Activated T-helper 2 cell treated with anti-CD3 and anti-CD28 coated beads, Interferon-gamma antibody, Interleukin-2, Interleukin-4, amounts not matched to agents 10 μg/mL and 5 μg/mL and 100 μg/mL, durations not matched to agents 14 hours and 24 hours and 36 hours (primary cell): ENCODE measurements at regions not wholly inside any gene's neighbourhood (a gene's known extent, or its start where the extent isn't known, plus 50 kb on each side); places are given as distances from the start of the nearest gene placed in this dataset.

Source experiments
- DNase-seq: peaks from one replicate; pipeline ENCODE4 v3.0.0; 2021; ENCODE audit warnings: low spot score
- H3K27ac Mint-ChIP-seq: one replicate; pipeline ENCODE4 v1.8.0; 2021; ENCODE audit warnings: mixed read lengths
- H3K27me3 Mint-ChIP-seq: one replicate; pipeline ENCODE4 v1.8.0; 2021; ENCODE audit warnings: low read depth, mixed read lengths
- H3K36me3 Mint-ChIP-seq: one replicate; pipeline ENCODE4 v1.8.0; 2021; ENCODE audit warnings: low read depth, mixed read lengths
- H3K4me1 Mint-ChIP-seq: one replicate; pipeline ENCODE4 v1.8.0; 2021; ENCODE audit warnings: low read depth, mixed read lengths
- H3K4me3 Mint-ChIP-seq: one replicate; pipeline ENCODE4 v1.8.0; 2021; ENCODE audit warnings: low read depth, mild to moderate bottlenecking, moderate library complexity, mixed read lengths
- H3K9me3 Mint-ChIP-seq: one replicate; pipeline ENCODE4 v1.8.0; 2021; ENCODE audit warnings: mixed read lengths
- intact Hi-C: fragments of 100-400 bp; cut with micrococcal nuclease; formaldehyde crosslinking; loops from one replicate; pipeline ENCODE4 v1.15.1; 2023

DNA sequence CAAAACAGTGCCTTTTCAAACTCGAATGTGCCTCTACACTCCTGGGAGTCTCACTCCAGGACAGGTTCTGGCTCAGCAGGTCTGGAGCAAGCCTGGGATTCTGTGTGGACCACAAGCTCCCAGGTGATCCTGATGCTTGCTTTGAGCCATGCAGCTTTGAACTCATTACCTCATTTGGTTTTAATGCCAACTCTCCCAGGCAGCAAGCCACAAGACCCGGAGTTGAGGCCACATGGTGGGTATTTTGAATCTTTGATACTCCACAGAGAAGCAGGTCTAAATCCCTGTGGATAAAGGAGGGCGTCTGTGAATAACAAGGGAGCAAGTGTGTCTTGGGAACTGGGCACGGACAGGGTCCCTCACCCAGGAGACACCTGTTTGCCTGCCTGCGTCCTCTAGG is 205.4 kb upstream of the CST7 start:
- no peak overlapping the region for H3K27ac Mint-ChIP-seq
- H3K27me3 Mint-ChIP-seq: peaks cover 1% of the 10 kb centered on the region
- H3K4me3 Mint-ChIP-seq: no peak overlapping the region
- no peaks in the 10 kb centered on the region for H3K9me3 Mint-ChIP-seq
- peaks cover 26% of the 10 kb centered on the region for H3K4me1 Mint-ChIP-seq
- DNase-seq: no peak
- no peaks in the 10 kb centered on the region for H3K36me3 Mint-ChIP-seq
- intact Hi-C loops: no loop called here

DNA sequence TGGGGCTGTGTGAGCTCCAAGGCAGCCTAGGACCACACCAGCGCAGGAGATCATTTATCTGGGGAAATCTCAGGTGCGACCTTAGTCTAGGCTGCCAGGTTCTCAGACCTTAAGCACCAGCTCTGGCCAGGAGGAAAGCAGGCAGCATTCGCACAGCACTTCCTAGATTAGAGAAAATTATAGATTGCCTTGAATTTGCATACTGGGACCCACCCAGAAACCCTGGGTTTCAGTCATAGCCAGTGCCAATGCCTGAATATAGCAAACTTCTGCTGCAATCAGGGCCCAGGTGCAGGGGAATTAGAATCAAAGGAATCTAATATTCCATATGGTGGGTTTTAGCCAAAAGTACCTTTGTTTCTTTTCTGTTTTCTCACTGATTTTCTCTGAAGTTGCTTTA is 204.3 kb upstream of the CST7 start:
- Mint-ChIP-seq H3K36me3 (no peaks in the 10 kb centered on the region), H3K27ac (no peak overlapping the region), H3K4me3 (no peak overlapping the region), H3K4me1 (peaks cover 15% of the 10 kb centered on the region), H3K9me3 (no peaks in the 10 kb centered on the region), H3K27me3 (peaks cover 1% of the 10 kb centered on the region)
- intact Hi-C loops: no loop called here
- no peak for DNase-seq

DNA sequence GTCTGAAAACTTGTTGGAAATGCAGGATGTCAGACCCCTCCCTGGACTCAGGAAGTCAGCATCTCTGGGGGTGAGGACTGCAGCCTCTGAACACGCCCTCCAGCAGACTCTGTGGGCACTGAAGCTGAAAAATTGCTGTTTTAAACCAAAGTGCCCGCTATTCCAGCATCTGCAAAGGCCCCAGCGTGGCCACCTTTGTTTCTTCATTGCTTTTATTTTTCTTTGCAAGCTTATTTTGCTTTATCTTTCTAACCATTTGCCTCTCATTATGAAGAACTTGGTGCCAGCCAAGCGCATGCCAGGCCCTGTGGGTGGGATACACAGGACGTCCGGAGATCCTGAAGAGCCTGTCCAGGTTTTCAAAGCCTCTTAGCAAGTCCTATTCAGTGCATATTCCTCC is 203.9 kb upstream of the CST7 start:
- Mint-ChIP-seq H3K9me3 (no peaks in the 10 kb centered on the region), H3K27ac (no peak overlapping the region), H3K36me3 (no peaks in the 10 kb centered on the region), H3K4me1 (peaks cover 12% of the 10 kb centered on the region), H3K27me3 (peaks cover 1% of the 10 kb centered on the region), H3K4me3 (no peak overlapping the region)
- no peak for DNase-seq
- intact Hi-C loops: no loop called here

DNA sequence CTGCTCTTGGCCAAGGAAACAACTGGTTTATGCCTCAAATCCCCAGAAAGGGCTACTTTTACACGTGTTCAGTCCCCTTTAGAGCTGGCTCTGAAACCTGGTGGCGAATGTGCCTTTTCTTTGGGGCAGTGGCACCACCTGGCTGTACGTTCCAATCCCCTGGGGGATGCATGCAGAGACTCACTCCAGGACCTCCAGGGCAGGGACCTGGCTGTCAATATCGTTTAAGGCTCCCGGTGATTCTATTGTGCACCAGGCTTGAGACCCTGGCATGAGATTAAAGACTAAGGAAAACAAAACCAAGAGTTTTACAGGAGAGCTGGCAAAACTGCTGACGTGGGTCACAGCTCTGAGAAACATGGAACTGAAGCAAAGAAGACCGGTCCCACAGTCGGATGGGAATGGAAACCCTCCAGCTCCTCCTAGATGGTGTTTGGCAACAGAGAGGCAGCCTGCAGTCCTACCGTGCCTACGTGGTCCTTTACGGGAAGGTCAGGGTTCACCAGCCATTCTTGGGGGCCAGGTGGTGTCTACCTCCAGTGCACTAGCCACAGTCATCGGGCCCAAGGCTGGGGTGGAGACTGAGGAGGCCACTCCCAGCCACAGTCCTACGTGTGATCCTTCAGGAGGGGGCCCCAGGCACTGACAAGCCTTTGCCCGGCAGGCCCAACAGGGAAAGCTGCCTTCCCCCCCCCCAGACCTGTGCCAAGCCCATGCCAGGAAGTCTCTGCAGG is 203.3 kb upstream of the CST7 start:
- H3K27ac Mint-ChIP-seq: no peak overlapping the region
- intact Hi-C loops: no loop called here
- peaks cover 1% of the 10 kb centered on the region for H3K27me3 Mint-ChIP-seq
- H3K9me3 Mint-ChIP-seq: no peaks in the 10 kb centered on the region
- H3K4me1 Mint-ChIP-seq: peaks cover 6% of the 10 kb centered on the region
- no peak for DNase-seq
- no peaks in the 10 kb centered on the region for H3K36me3 Mint-ChIP-seq
- no peak overlapping the region for H3K4me3 Mint-ChIP-seq

DNA sequence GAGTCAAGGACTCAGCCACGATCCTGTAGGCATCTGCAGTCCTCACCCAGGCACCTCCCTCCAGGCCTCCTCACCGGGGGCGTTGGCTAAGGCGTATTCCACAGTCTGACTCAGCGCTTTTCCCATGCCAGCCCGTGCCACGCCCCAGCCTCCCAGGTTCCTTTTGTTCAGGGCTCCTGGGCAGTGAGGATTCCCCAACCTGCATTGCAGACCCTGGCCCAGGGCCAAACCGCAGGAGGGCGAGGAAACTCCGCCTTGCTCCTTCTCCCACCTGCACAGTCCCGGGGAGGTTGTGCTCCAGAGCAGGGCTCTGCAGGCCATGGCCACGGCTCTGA is 202.8 kb upstream of the CST7 start:
- no peak overlapping the region for H3K27ac Mint-ChIP-seq
- peaks cover 6% of the 10 kb centered on the region for H3K4me1 Mint-ChIP-seq
- no peaks in the 10 kb centered on the region for H3K9me3 Mint-ChIP-seq
- H3K36me3 Mint-ChIP-seq: no peaks in the 10 kb centered on the region
- H3K27me3 Mint-ChIP-seq: peaks cover 1% of the 10 kb centered on the region
- H3K4me3 Mint-ChIP-seq: no peak overlapping the region
- DNase-seq: no peak
- intact Hi-C loops: no loop called here

DNA sequence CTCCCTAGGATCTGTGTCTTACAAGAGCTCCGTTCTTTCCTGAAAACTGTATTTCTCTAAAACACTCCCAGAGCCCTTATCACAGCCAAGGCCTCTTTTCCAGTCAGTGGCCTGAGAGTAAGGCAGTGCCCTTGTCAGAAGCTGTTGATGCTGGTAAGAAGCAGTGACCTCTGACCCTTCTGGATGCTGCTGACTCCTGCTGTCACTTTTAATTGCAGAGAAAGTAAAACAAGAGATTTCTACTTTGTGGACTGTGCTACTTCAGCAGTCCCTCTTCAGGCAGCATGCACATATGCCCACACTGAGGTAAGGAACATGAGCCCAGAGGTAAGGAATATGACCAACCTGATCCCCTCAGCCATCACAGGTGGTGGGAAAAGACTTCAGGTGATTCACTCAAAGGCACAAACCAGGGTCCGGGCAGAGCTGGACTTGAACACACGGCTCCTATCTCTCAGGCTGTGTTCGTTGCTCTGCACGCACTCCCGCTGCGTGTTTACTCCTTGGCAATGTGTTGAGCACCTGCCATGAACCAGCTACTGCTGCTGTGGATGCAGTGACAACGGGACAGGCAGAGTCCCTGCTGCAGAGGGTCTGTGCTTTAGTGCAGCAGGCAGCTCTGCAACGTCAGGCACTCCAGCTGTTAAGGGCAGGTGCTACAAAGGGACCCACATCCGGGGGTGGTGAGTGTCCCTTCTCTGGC is 201.9 kb upstream of the CST7 start:
- no peaks in the 10 kb centered on the region for H3K9me3 Mint-ChIP-seq

DNA sequence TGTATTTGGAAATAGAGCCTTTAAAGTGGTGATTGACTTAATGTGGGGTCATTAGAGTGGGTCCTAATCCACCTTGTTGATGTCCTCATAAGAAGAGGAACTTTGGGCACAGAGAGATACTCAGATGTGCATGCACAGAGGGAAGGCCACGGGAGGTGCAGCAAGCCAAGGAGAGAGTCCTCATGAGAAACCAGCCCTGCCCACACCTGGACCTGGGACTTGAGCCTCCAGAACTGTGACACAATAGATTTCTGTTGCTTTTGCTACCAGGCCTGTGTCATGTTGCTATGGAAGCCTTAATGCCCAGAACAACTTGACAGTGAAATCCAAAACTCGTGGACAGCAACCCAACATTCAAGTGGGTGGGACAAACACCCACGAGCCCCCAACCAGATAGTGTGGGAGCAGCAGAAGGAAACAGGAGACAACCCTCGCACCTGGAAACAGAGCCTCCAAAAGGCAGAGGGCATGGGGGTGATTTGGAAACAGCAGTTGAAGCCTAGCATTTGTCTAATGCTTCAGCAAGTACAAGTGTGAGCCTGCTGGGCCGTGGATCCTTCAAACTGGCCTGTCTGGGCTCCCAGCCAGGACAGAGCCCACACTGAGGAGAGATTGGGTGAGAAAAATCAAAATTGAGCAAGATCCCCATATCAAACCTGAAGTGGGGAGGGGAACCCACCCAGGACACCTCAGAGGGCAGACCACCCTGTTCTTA is 201.0 kb upstream of the CST7 start:
- intact Hi-C loops: no loop called here
- Mint-ChIP-seq H3K9me3 (no peaks in the 10 kb centered on the region), H3K27ac (no peak overlapping the region), H3K4me1 (peaks cover 6% of the 10 kb centered on the region), H3K36me3 (no peaks in the 10 kb centered on the region), H3K4me3 (no peak overlapping the region), H3K27me3 (peaks cover 1% of the 10 kb centered on the region)
- no peak for DNase-seq

More for the DNA sequence above, 201.9 kb upstream of the CST7 start:
- peaks cover 6% of the 10 kb centered on the region for H3K4me1 Mint-ChIP-seq
- peaks cover 1% of the 10 kb centered on the region for H3K27me3 Mint-ChIP-seq
- H3K4me3 Mint-ChIP-seq: no peak overlapping the region
- intact Hi-C loops: no loop called here
- no peaks in the 10 kb centered on the region for H3K36me3 Mint-ChIP-seq
- DNase-seq: no peak
- no peak overlapping the region for H3K27ac Mint-ChIP-seq

DNA sequence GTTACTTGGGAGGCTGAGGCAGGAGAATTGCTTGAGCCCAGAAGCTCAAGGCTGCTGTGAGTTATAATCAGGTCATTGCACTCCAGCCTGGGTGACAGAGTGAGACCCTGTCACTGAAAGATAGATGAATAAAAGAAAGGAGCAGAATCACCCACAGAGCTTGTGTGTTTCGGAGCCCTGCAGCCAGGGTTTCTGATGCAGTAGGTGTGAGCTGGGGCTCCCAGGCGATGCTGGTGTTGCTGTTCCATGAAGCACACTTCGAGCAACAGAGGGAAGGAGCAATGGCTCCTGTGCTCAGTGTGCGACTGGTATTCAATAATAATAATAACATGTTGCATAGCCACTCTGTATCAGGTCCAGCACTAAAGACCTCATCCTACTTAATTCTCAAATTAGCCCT is 197.5 kb upstream of the CST7 start:
- H3K4me1 Mint-ChIP-seq: peaks cover 6% of the 10 kb centered on the region
- H3K27me3 Mint-ChIP-seq: peaks cover 4% of the 10 kb centered on the region
- intact Hi-C loops: no loop called here
- H3K4me3 Mint-ChIP-seq: no peak overlapping the region
- no peak for DNase-seq
- H3K36me3 Mint-ChIP-seq: no peaks in the 10 kb centered on the region
- H3K27ac Mint-ChIP-seq: no peak overlapping the region
- no peaks in the 10 kb centered on the region for H3K9me3 Mint-ChIP-seq

DNA sequence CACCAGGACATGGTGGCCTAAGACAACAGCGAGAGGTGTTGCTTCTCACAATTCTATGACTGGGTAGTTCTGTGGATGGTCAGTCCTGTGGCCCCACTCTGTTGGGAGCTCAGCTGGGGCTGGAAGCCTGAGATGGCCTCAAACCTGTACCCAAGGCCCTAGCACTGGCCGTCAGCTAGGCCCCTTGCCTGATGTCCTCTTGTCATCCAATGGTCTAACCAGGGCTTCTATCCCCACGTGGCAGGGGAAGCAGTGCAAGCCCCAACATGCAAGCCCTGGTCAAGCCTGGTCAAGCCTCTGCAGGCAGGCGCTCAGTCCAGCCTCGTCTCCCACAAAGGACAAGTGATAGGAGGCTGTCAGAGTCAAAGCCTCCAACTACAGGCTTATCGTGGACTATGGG is 196.5 kb upstream of the CST7 start:
- intact Hi-C loops: no loop called here

DNA sequence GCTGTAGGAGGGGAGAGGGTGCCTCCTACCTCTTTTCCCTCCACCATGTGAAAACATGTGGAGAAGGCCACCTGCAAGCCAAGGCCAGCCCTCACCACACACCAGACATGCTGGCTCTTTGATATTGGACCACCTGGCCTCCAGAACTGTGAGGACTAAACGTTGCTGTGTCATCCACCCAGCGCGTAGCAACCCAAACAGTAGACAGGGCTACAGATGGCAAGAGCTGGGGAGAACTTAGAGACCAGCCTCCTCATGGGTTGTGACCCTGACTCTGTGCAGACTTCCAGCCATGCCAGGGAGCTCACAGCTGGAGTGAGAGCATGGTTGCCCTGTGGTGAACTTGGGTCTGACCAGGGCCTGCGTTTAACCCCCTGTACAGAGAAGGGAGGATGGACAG is 195.9 kb upstream of the CST7 start:
- Mint-ChIP-seq H3K4me1 (no peaks in the 10 kb centered on the region), H3K9me3 (no peaks in the 10 kb centered on the region), H3K27me3 (peaks cover 8% of the 10 kb centered on the region), H3K36me3 (no peaks in the 10 kb centered on the region), H3K27ac (no peak overlapping the region), H3K4me3 (no peak overlapping the region)
- intact Hi-C loops: no loop called here
- DNase-seq: no peak

More for the DNA sequence above, 196.5 kb upstream of the CST7 start:
- Mint-ChIP-seq H3K27ac (no peak overlapping the region), H3K27me3 (peaks cover 8% of the 10 kb centered on the region), H3K4me1 (peaks cover 2% of the 10 kb centered on the region), H3K9me3 (no peaks in the 10 kb centered on the region), H3K36me3 (no peaks in the 10 kb centered on the region), H3K4me3 (no peak overlapping the region)
- no peak for DNase-seq

DNA sequence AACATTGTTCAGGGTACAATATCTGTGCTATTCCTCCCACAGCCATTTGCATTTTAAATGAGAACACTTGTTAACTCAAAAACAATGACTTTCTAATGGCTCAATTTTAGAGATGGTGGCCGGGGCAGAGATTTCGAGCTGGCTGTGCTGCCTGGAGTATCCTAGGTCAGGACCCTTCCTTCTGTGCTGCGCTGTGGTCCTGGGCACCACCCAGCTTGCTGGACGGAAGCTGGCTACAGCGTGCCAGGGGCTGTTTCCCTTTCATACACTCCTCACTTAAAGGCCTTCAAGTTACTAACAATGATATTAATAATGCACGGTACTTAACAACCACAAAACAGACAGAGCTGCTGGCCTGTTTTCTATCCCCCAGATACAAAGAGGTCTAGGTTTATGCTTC is 194.4 kb upstream of the CST7 start:
- H3K36me3 Mint-ChIP-seq: no peaks in the 10 kb centered on the region
- no peak overlapping the region for H3K27ac Mint-ChIP-seq
- H3K27me3 Mint-ChIP-seq: peaks cover 11% of the 10 kb centered on the region
- H3K4me3 Mint-ChIP-seq: no peak overlapping the region
- H3K9me3 Mint-ChIP-seq: no peaks in the 10 kb centered on the region
- H3K4me1 Mint-ChIP-seq: no peaks in the 10 kb centered on the region
- no peak for DNase-seq
- intact Hi-C loops: no loop called here

DNA sequence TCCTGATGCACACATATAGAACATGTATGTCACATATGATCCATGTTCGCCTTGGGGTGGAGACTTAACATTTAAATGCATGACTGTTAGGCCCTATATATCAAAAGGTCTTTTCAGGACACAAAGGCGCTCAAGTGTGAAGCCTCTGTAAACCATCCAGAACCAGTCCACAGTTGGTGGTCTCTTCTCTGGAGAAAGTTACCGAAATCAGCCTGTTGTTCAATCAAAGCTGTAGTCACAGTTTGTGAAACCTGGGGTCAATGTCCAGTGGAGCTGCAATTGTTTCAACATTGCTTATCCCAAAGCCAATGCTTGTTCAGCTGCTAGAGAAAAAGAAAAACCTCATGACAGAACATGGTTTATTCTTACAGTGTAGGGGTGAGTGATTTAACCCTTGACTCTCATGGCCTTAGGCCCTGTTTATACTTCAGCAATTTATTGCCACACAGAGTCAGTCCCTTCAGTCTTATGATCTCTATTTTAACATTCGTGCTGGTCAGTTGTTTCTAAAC is 193.6 kb upstream of the CST7 start:
- Mint-ChIP-seq H3K27ac (no peak overlapping the region), H3K4me3 (no peak overlapping the region), H3K4me1 (no peaks in the 10 kb centered on the region), H3K36me3 (no peaks in the 10 kb centered on the region), H3K27me3 (peaks cover 13% of the 10 kb centered on the region), H3K9me3 (no peaks in the 10 kb centered on the region)
- DNase-seq: no peak
- intact Hi-C loops: no loop called here
